ENCODE measurements at regions not wholly inside any gene's neighbourhood (a gene's known extent, or its start where the extent isn't known, plus 50 kb on each side); places are given as distances from the start of the nearest gene placed in this dataset.
"Not testable (repeated sequence)": the region's sequence is repeated elsewhere in the genome, so short reads cannot be mapped to it uniquely, and the experiment has no call there.

GRCh38 chr2:125630377-125630776 is 1025.6 kb upstream of the GYPC start:
- DNase-seq (ENCODE audit: low read depth) = no peak

- no peak for DNase-seq (ENCODE audit: low read depth)
Observed at GRCh38 chr2:125634662-125635061, 1021.3 kb upstream of the GYPC start.

GRCh38 chr2:125638345-125638744 is 1017.6 kb upstream of the GYPC start:
- DNase-seq (ENCODE audit: low read depth) = no peak

GRCh38 chr2:125642032-125642431 is 1013.9 kb upstream of the GYPC start:
- DNase-seq (ENCODE audit: low read depth) = no peak

GRCh38 chr2:125643128-125643527 is 1012.8 kb upstream of the GYPC start:
- DNase-seq (ENCODE audit: low read depth) = no peak

- no peak for DNase-seq (ENCODE audit: low read depth)
Observed at GRCh38 chr2:125643585-125643984, 1012.4 kb upstream of the GYPC start.

GRCh38 chr2:125644257-125644656 is 1011.7 kb upstream of the GYPC start:
- DNase-seq (ENCODE audit: low read depth) = no peak

GRCh38 chr2:125652280-125652679 is 1003.7 kb upstream of the GYPC start:
- DNase-seq (ENCODE audit: low read depth) = no peak

GRCh38 chr2:125654226-125654625 is 1001.7 kb upstream of the GYPC start:
- DNase-seq (ENCODE audit: low read depth) = no peak

- no peak for DNase-seq (ENCODE audit: low read depth)
Observed at GRCh38 chr2:125656190-125656589, 999.8 kb upstream of the GYPC start.

- DNase-seq (ENCODE audit: low read depth) = no peak
Observed at GRCh38 chr2:125658583-125658982, 997.4 kb upstream of the GYPC start.

- not testable (repeated sequence) for DNase-seq (ENCODE audit: low read depth)
Observed at GRCh38 chr2:125660369-125660768, 995.6 kb upstream of the GYPC start.

- no peak for DNase-seq (ENCODE audit: low read depth)
Observed at GRCh38 chr2:125667630-125668029, 988.3 kb upstream of the GYPC start.

GRCh38 chr2:125679903-125680302 is 976.1 kb upstream of the GYPC start:
- DNase-seq (ENCODE audit: low read depth) = no peak

GRCh38 chr2:125680809-125681208 is 975.1 kb upstream of the GYPC start:
- no peak for DNase-seq (ENCODE audit: low read depth)

GRCh38 chr2:125681576-125681975 is 974.4 kb upstream of the GYPC start:
- DNase-seq (ENCODE audit: low read depth) = no peak

GRCh38 chr2:125681976-125682805 is 973.8 kb upstream of the GYPC start:
- DNase-seq (ENCODE audit: low read depth) = no peak

GRCh38 chr2:125684256-125684655 is 971.7 kb upstream of the GYPC start:
- no peak for DNase-seq (ENCODE audit: low read depth)

GRCh38 chr2:125684932-125685331 is 971.0 kb upstream of the GYPC start:
- DNase-seq (ENCODE audit: low read depth) = no peak

- no peak for DNase-seq (ENCODE audit: low read depth)
Observed at GRCh38 chr2:125696560-125696959, 959.4 kb upstream of the GYPC start.

- DNase-seq (ENCODE audit: low read depth) = no peak
Observed at GRCh38 chr2:125698280-125698679, 957.7 kb upstream of the GYPC start.

- DNase-seq (ENCODE audit: low read depth) = no peak
Observed at GRCh38 chr2:125701070-125701469, 954.9 kb upstream of the GYPC start.

- DNase-seq (ENCODE audit: low read depth) = no peak
Observed at GRCh38 chr2:125707611-125708010, 948.3 kb upstream of the GYPC start.

GRCh38 chr2:125710561-125710960 is 945.4 kb upstream of the GYPC start:
- no peak for DNase-seq (ENCODE audit: low read depth)
